Esophagus (tissue), 2 donors: ENCODE measurements at regions not wholly inside any gene's neighbourhood (a gene's known extent, or its start where the extent isn't known, plus 50 kb on each side); places are given as distances from the start of the nearest gene placed in this dataset.

ENCODE experiments used
- H3K27ac ChIP-seq, 2 donors: one replicate each; pipeline ENCODE4 v1.5.1; 2013; ENCODE audit warnings: low read depth in 2 of 2, mild to moderate bottlenecking in 2 of 2, inconsistent platforms in 1 of 2, low read length in 1 of 2, moderate library complexity in 1 of 2
- H3K27me3 ChIP-seq, 2 donors: one replicate each; pipeline ENCODE4 v1.6.1; 2013; ENCODE audit warnings: low read length in 2 of 2, control low read depth in 1 of 2, mild to moderate bottlenecking in 1 of 2; ENCODE audit not compliant: insufficient read depth in 2 of 2, control insufficient read depth in 1 of 2
- H3K36me3 ChIP-seq, 2 donors: one replicate each; pipeline ENCODE4 v1.6.1; 2013; ENCODE audit warnings: low read length in 1 of 2; ENCODE audit not compliant: control insufficient read depth in 2 of 2, insufficient read depth in 2 of 2
- H3K4me1 ChIP-seq, 2 donors: one replicate each; pipeline ENCODE4 v1.6.1; 2013; ENCODE audit warnings: low read length in 1 of 2; ENCODE audit not compliant: control insufficient read depth in 2 of 2, insufficient read depth in 2 of 2
- H3K4me3 ChIP-seq, 2 donors: one replicate each; pipeline ENCODE4 v1.5.1; 2013; ENCODE audit warnings: low read length in 2 of 2, mild to moderate bottlenecking in 2 of 2, low read depth in 1 of 2, moderate library complexity in 1 of 2
- H3K9me3 ChIP-seq, 2 donors: one replicate each; pipeline ENCODE4 v1.6.1; 2013; ENCODE audit warnings: mild to moderate bottlenecking in 2 of 2, low read depth in 1 of 2, low read length in 1 of 2, moderate library complexity in 1 of 2; ENCODE audit not compliant: control insufficient read depth in 2 of 2, insufficient read depth in 1 of 2
- WGBS, 2 donors: extraction: QIAGEN DNeasy Blood & Tissue Kit; methylation state at CpG; one replicate each; pipeline ENCODE4 v1.1.7; 2013; 5-methylcytosine and 5-hydroxymethylcytosine counted together
- donor health status: healthy with polysubstance abuse.
- donor health status: Bipolar disorder and iron deficiency.

DNA sequence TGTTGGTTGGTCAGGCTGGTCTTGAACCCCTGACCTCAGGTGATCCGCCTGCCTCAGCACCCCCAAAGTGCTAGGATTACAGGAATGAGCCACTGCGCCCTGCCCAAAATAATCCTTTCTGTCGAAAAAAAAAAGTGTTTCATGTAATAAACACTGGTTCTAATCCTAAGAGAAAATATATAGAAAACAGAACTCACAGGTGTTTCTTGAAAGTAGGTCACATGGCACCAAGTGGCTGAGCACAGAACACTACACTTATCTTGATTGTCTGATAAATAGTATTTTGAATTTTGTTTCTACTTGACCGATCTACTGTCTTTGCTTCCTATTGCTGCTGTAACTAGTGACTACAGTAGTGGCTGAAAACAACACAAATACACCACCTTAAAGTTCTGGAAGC, 87.6 kb upstream of the SOD1 start:
- WGBS, 2 donors, result 83 to 85% methylated on average over 4 of the region's 4 CpGs
- no peaks in the 10 kb centered on the region for H3K36me3 ChIP-seq
- no peak overlapping the region for H3K27ac ChIP-seq
- H3K4me1 ChIP-seq, result no peaks in the 10 kb centered on the region
- H3K27me3 ChIP-seq, result no peaks in the 10 kb centered on the region
- no peaks in the 10 kb centered on the region for H3K9me3 ChIP-seq
- H3K4me3 ChIP-seq, result no peak overlapping the region

DNA sequence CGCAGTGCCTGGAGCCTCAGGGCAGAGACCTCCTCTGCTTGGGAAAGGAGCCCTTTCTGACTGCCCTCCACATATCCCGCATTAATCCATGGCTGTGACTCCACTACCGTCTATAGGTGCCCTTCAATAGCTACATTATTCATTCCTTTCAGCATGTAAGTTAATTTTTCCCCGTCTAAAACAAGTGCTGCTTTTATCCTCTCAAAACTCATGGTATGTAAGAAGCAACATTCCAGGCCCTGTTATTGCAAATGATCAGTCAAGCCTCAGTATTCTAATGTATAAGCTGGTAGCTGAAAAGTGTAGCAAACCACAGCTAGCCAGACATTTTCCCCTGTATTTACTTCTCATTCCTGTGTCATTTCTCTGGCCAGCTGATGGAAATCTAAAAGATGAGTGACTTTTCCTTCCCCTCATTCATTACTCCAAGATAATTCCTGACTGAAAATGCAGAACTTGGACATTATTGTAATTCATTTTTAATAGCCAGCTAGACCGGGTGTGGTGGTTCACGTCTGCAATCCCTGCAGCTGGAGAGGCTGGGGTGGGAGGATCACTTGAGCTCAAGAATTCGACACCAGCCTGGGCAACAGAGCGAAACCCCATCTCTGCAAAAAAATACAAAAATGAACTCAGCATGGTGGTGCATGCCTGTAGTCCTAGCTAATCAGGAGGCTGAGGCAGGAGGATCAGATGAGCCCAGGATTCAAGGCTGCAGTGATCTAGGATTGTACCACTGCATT, 88.5 kb upstream of the SOD1 start:
- WGBS, 2 donors, result 60 to 68% methylated on average over 8 of the region's 8 CpGs
- H3K4me3 ChIP-seq, result no peak overlapping the region
- no peaks in the 10 kb centered on the region for H3K27me3 ChIP-seq
- H3K27ac ChIP-seq, result no peak overlapping the region
- H3K4me1 ChIP-seq, result no peaks in the 10 kb centered on the region
- no peaks in the 10 kb centered on the region for H3K9me3 ChIP-seq
- no peaks in the 10 kb centered on the region for H3K36me3 ChIP-seq

DNA sequence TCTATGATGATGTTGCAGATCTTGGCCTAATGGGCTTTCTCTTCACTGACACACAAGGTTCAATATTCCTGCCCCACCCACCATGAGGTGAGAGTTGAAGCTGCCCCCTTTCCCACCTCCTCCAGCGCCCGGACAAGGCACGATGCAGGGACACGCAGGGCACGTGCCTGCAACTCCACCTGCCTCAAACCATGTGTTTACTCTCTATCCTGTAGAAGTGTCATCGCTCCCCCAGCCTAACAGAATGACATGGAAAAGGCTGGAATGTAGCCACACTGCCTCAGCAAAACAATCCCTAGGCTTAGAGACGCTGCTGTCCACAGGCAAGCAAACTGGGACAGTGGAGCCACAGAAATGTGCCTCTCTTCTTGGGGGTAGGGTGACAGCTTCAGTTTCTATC, 92.9 kb upstream of the SOD1 start:
- H3K27ac ChIP-seq, result no peak overlapping the region
- H3K36me3 ChIP-seq, result no peaks in the 10 kb centered on the region
- H3K27me3 ChIP-seq, result no peaks in the 10 kb centered on the region
- 57 to 78% methylated on average over 7 of the region's 7 CpGs for WGBS, 2 donors
- H3K9me3 ChIP-seq, result no peaks in the 10 kb centered on the region
- H3K4me1 ChIP-seq, result no peaks in the 10 kb centered on the region
- no peak overlapping the region for H3K4me3 ChIP-seq

DNA sequence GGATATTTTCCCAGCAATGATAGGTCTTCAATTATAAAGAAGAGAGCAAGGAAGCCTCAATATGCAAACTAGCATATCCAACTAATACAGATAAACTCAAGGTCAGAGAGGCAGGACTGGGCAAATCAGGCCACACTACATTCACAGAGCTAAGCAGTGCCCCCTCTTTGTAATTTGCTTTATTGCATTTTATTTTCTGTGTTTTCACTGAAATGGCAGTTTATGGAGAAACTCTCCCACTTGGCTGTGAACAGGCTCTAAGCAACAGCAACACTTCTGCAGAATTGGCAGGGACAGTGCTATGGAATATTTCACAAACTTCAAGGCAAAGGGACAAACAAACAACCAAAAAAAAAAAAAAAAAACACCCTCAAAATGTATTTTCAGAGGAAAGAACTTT, 93.4 kb upstream of the SOD1 start:
- H3K36me3 ChIP-seq, result no peaks in the 10 kb centered on the region
- H3K4me3 ChIP-seq, result no peak overlapping the region
- H3K27me3 ChIP-seq, result no peaks in the 10 kb centered on the region
- no peaks in the 10 kb centered on the region for H3K4me1 ChIP-seq
- no peaks in the 10 kb centered on the region for H3K9me3 ChIP-seq
- no peak overlapping the region for H3K27ac ChIP-seq

DNA sequence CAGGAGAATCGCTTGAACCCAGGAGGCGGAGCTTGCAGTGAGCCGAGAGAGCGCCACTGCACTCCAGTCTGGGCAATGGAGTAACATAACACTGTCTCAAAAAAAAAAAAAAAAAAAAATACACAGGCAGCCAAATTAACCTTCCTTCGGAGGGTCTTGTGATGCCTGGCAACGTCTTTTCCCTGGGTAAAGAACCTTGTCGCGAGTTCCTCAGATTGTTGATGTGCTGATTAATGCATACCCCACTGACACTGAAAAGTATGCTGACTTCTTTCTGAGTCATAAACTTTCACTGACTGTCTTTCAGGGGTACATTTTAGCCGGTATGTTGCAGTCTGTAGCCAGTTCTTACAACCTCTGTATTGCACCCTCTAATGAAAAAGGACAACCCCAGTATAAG, 95.1 kb upstream of the SOD1 start:
- 73 to 85% methylated on average over 8 to 9 of the region's 9 CpGs for WGBS, 2 donors
- peaks cover 0 to 2% of the 10 kb centered on the region in 2 donors for H3K4me1 ChIP-seq
- no peak overlapping the region for H3K27ac ChIP-seq
- H3K9me3 ChIP-seq, result no peaks in the 10 kb centered on the region
- H3K4me3 ChIP-seq, result no peak overlapping the region
- H3K36me3 ChIP-seq, result no peaks in the 10 kb centered on the region
- H3K27me3 ChIP-seq, result no peaks in the 10 kb centered on the region

DNA sequence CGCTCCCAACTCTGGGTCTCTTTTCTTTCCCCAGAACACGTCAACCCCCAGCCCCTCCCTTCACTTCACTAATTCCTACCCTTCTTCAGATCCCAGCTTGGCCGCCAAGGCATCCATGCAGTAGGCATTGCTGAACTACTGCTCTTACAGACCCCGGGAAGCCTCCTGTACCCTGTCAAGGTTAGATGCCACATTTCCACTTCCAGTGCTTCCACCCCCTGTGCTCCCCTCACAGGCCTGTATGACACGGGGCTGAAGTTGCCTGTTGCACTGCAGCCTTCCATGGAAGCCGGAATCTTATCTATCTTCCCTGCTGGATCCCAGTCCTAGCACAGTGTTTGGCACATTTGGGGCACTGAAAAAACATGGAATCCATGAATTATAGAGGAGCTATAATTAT, 99.0 kb upstream of the SOD1 start:
- Histone ChIP-seq H3K36me3 (no peaks in the 10 kb centered on the region), H3K9me3 (no peaks in the 10 kb centered on the region), H3K4me3 (peak overlapping the region in 1 of 2 donors; percentile 51), H3K4me1 (peaks cover 3 to 6% of the 10 kb centered on the region in 2 donors), H3K27ac (no peak overlapping the region), H3K27me3 (no peaks in the 10 kb centered on the region)
- 90% methylated on average over 6 of the region's 6 CpGs for WGBS, 2 donors

DNA sequence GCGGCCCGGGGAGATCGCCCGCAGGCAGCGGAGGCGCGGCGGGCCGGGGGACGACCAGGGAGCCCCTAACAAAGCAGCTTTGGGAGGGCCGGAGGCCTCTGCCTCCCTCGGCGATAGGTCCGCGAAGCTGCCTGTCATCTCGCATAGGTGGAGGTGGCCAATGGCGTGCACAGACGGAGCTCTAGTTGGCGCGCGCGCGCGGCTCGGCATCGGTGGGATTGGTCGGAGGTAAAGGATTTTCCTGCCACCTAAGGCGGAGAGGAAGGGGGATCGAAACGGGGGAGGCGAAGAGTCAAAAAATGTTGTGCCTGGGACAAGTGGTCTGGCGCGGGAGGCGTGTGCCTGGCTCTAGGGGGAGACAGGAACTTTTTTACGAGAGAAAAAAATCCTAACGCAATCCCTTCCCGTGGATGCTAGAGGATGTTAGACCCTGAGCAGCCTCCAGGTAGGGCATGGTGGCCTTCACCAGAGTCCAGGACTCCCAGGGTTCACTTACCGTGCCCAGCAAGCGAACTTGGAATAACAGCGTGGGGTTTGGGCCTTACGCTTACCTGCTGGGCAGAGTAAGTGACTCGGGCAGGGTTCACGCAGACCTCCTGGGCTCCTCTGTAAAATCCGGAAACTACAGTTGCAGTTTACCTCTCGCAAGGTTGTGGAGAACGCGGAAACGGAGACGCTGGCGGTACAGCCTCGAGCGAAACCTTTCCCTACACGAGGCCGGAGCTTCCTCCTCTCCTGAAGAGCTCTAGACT, 99.9 kb upstream of the SOD1 start:
- WGBS, 2 donors, result 2 to 3% methylated on average over 48 to 54 of the region's 54 CpGs
- Histone ChIP-seq H3K4me3 (peak overlapping the region; percentile 51 to 77), H3K27me3 (no peaks in the 10 kb centered on the region), H3K9me3 (no peaks in the 10 kb centered on the region), H3K36me3 (no peaks in the 10 kb centered on the region), H3K27ac (peak overlapping the region; percentile 29 to 51), H3K4me1 (peaks cover 3 to 6% of the 10 kb centered on the region in 2 donors)

DNA sequence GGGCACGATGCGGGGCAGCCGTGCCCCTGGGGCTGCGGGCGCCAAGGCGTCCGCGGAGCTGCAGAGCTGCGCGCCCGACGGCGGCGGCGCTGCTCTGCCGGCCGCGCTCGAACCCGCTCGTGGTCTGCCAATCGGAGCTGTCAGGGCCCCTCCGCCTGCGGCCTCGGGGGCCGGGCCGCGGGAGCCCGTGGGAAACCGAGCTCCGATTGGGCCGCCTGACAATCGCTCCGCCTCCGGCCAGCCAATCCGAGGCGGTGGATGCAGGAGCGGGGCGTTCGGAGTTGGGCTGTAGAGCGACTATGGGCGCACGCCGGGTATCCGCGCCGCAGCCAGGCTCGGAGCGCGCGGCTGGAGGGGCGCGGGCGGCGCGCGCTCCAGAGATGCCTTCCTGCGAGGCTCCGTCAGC, 100.5 kb upstream of the SOD1 start:
- WGBS, 2 donors, result 0 to 1% methylated on average over 45 to 59 of the region's 59 CpGs

DNA sequence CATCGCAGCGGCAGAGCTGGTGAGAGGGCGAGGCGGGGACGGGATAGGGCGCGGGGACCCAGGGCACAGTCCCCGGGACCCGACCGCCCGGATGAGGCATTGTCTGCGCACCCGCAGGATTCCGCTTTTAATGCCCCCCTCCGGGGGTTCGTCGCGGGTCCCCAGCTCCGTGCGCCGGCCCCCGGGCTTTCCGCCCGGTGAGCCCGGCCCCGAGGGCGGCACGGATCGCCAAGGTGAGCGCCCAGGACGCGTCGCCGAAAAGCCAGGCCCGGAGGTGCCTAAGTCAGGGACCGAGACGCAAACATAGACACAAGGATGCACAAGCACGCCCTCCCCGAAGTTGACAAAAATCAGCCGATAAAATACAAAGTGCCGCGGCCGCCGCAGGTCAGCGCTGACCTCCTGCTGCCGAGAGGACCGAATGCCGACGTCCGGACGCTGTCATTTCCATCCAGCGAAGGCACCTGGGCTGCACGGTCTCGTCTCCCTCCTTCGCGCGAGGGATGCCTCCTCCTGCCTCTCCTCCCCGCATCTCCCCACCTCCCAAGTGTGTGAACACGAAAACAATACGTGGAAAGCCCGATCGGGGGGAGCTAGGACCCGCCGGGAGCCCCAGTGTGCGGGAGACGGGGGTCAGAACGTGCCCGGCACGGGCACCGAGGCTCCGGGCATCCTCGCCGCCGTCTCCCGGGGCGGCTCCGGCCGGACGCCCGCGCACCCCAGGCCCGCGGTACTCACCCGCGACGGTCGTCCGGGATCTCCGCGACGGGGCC, 101.1 kb upstream of the SOD1 start:
- WGBS, 2 donors, result 1% methylated on average over 88 to 91 of the region's 91 CpGs
- Histone ChIP-seq H3K4me3 (peak overlapping the region; percentile 51 to 77), H3K36me3 (no peaks in the 10 kb centered on the region), H3K9me3 (no peaks in the 10 kb centered on the region), H3K4me1 (peaks cover 3 to 6% of the 10 kb centered on the region in 2 donors), H3K27me3 (no peaks in the 10 kb centered on the region), H3K27ac (peak overlapping the region; percentile 3 to 18)

More for the DNA sequence above, 100.5 kb upstream of the SOD1 start:
- peak overlapping the region; percentile 51 to 77 for H3K4me3 ChIP-seq
- H3K27me3 ChIP-seq, result no peaks in the 10 kb centered on the region
- peak overlapping the region; percentile 3 to 18 for H3K27ac ChIP-seq
- no peaks in the 10 kb centered on the region for H3K9me3 ChIP-seq
- H3K36me3 ChIP-seq, result no peaks in the 10 kb centered on the region
- peaks cover 3 to 6% of the 10 kb centered on the region in 2 donors for H3K4me1 ChIP-seq
